Chondrocyte (in vitro differentiated cells): ENCODE measurements at regions not wholly inside any gene's neighbourhood (a gene's known extent, or its start where the extent isn't known, plus 50 kb on each side); places are given as distances from the start of the nearest gene placed in this dataset.
"Not testable (repeated sequence)": the region's sequence is repeated elsewhere in the genome, so short reads cannot be mapped to it uniquely, and the experiment has no call there.

Experiments used
- DNase-seq: peaks from one replicate; pipeline ENCODE4 v3.0.0; 2021; ENCODE audit warnings: mixed read lengths, low spot score
- H3K27ac Mint-ChIP-seq: one replicate; pipeline ENCODE4 v1.8.0; 2021; ENCODE audit warnings: mild to moderate bottlenecking, moderate library complexity, mixed read lengths; ENCODE audit not compliant: unreplicated experiment
- H3K27me3 Mint-ChIP-seq: 2 replicates; pipeline ENCODE4 v1.8.0; 2021; ENCODE audit warnings: low read depth, mixed read lengths
- H3K36me3 Mint-ChIP-seq: 2 replicates; pipeline ENCODE4 v1.8.0; 2021; ENCODE audit warnings: low read depth, mixed read lengths
- H3K4me1 Mint-ChIP-seq: 2 replicates; pipeline ENCODE4 v1.8.0; 2021; ENCODE audit warnings: low read depth, mild to moderate bottlenecking, mixed read lengths
- H3K4me3 Mint-ChIP-seq: one replicate; pipeline ENCODE4 v1.8.0; 2021; ENCODE audit warnings: mild to moderate bottlenecking, moderate library complexity, mixed read lengths; ENCODE audit not compliant: unreplicated experiment
- H3K9me3 Mint-ChIP-seq: 2 replicates; pipeline ENCODE4 v1.8.0; 2021; ENCODE audit warnings: low read depth, mixed read lengths
- CTCF ChIP-seq: fragments of 200-600 bp; sonication (generic); IDR thresholded peaks from 2 replicates; pipeline ENCODE4 v1.5.0; 2021; ENCODE audit warnings: antibody characterized with exemption, mild to moderate bottlenecking, moderate library complexity

GRCh38 chr5:154702477-154702876, 52.7 kb upstream of the LARP1 start:
- no peaks in the 10 kb centered on the region for H3K27me3 Mint-ChIP-seq
- TF ChIP-seq CTCF: no peak
- H3K36me3 Mint-ChIP-seq: no peaks in the 10 kb centered on the region
- no peaks in the 10 kb centered on the region for H3K4me1 Mint-ChIP-seq
- H3K27ac Mint-ChIP-seq: no peak overlapping the region
- no peaks in the 10 kb centered on the region for H3K9me3 Mint-ChIP-seq
- no peak for DNase-seq
- H3K4me3 Mint-ChIP-seq: no peak overlapping the region

GRCh38 chr5:154701725-154702124, 53.5 kb upstream of the LARP1 start:
- not testable (repeated sequence) for H3K4me1 Mint-ChIP-seq, DNase-seq, H3K4me3 Mint-ChIP-seq, H3K27me3 Mint-ChIP-seq, H3K36me3 Mint-ChIP-seq, H3K27ac Mint-ChIP-seq, H3K9me3 Mint-ChIP-seq

GRCh38 chr5:154701181-154701580, 54.0 kb upstream of the LARP1 start:
- no peak overlapping the region for H3K27ac Mint-ChIP-seq
- no peak for TF ChIP-seq CTCF
- no peak overlapping the region for H3K4me3 Mint-ChIP-seq
- H3K36me3 Mint-ChIP-seq: no peaks in the 10 kb centered on the region
- no peak for DNase-seq
- H3K27me3 Mint-ChIP-seq: no peaks in the 10 kb centered on the region
- no peaks in the 10 kb centered on the region for H3K4me1 Mint-ChIP-seq
- no peaks in the 10 kb centered on the region for H3K9me3 Mint-ChIP-seq

- not testable (repeated sequence) for H3K27ac Mint-ChIP-seq, H3K4me3 Mint-ChIP-seq
These were observed 54.8 kb upstream of the LARP1 start for GRCh38 chr5:154700289-154700928.

GRCh38 chr5:154698763-154699162, 56.4 kb upstream of the LARP1 start:
- Mint-ChIP-seq H3K4me1 (no peaks in the 10 kb centered on the region), H3K27me3 (no peaks in the 10 kb centered on the region), H3K4me3 (no peak overlapping the region), H3K27ac (no peak overlapping the region), H3K9me3 (peaks cover 2% of the 10 kb centered on the region), H3K36me3 (no peaks in the 10 kb centered on the region)
- DNase-seq: no peak
- no peak for TF ChIP-seq CTCF

More at GRCh38 chr5:154700289-154700928, 54.8 kb upstream of the LARP1 start:
- H3K36me3 Mint-ChIP-seq, H3K9me3 Mint-ChIP-seq, H3K27me3 Mint-ChIP-seq, DNase-seq, H3K4me1 Mint-ChIP-seq: not testable (repeated sequence)

- no peak for TF ChIP-seq CTCF
- no peaks in the 10 kb centered on the region for H3K27me3 Mint-ChIP-seq
- no peaks in the 10 kb centered on the region for H3K36me3 Mint-ChIP-seq
- no peak overlapping the region for H3K27ac Mint-ChIP-seq
- H3K4me3 Mint-ChIP-seq: no peak overlapping the region
- peaks cover 2% of the 10 kb centered on the region for H3K4me1 Mint-ChIP-seq
- DNase-seq: no peak
- H3K9me3 Mint-ChIP-seq: peaks cover 3% of the 10 kb centered on the region
These were observed 57.8 kb upstream of the LARP1 start for GRCh38 chr5:154697371-154697770.
